ENCODE measurements at regions not wholly inside any gene's neighbourhood (a gene's known extent, or its start where the extent isn't known, plus 50 kb on each side); places are given as distances from the start of the nearest gene placed in this dataset.

- no peak for TF ChIP-seq RFX5 (IDR thresholded peaks at IDR 0.05; ENCODE audit: borderline replicate concordance, low read depth, low read length)
- no peak for TF ChIP-seq CTBP2 (IDR thresholded peaks at IDR 0.05; ENCODE audit: borderline replicate concordance, insufficient read depth, insufficient read length, low read length)
- no peak for TF ChIP-seq SIRT6 (IDR thresholded peaks at IDR 0.05; ENCODE audit: low read length)
- TF ChIP-seq HDAC6 (IDR thresholded peaks at IDR 0.05; ENCODE audit: low read depth, low read length): no peak
- no peak for TF ChIP-seq KDM4A (IDR thresholded peaks at IDR 0.05; ENCODE audit: low read depth, low read length, severe bottlenecking)
- TF ChIP-seq POLR2AphosphoS5 (IDR thresholded peaks at IDR 0.05; ENCODE audit: low read depth, low read length): no peak
These were observed 72.7 kb upstream of the NFIL3 start (continued) for GRCh38 chr9:91496351-91496750.

Data from H1 (cell line).